GM19351 (cell line): ENCODE measurements at regions not wholly inside any gene's neighbourhood (a gene's known extent, or its start where the extent isn't known, plus 50 kb on each side); places are given as distances from the start of the nearest gene placed in this dataset.
"Not testable (repeated sequence)": the region's sequence is repeated elsewhere in the genome, so short reads cannot be mapped to it uniquely, and the experiment has no call there.

ENCODE experiments used
- ATAC-seq: cut with Tn5 transposase; IDR thresholded peaks from one replicate; pipeline ENCODE4 v1.9.1; 2021; ENCODE audit warnings: mild to moderate bottlenecking, moderate library complexity; ENCODE audit not compliant: unreplicated experiment

- ATAC-seq = no peak
These were observed 481.3 kb upstream of the ADGRL3 start for GRCh38 chr4:60718874-60719273.

GRCh38 chr4:60721685-60722084 is 478.4 kb upstream of the ADGRL3 start:
- no peak for ATAC-seq

- no peak for ATAC-seq
These were observed 476.3 kb upstream of the ADGRL3 start for GRCh38 chr4:60723796-60724195.

- ATAC-seq = no peak
These were observed 475.5 kb upstream of the ADGRL3 start for GRCh38 chr4:60724623-60725022.

- ATAC-seq = no peak
These were observed 473.3 kb upstream of the ADGRL3 start for GRCh38 chr4:60726779-60727178.

- ATAC-seq = no peak
These were observed 470.9 kb upstream of the ADGRL3 start for GRCh38 chr4:60729194-60729593.

- ATAC-seq = not testable (repeated sequence)
These were observed 470.4 kb upstream of the ADGRL3 start for GRCh38 chr4:60729764-60730163.

GRCh38 chr4:60737858-60738257 is 462.3 kb upstream of the ADGRL3 start:
- ATAC-seq = no peak

- ATAC-seq = no peak
These were observed 456.5 kb upstream of the ADGRL3 start for GRCh38 chr4:60743654-60744053.

GRCh38 chr4:60744767-60745166 is 455.4 kb upstream of the ADGRL3 start:
- ATAC-seq = no peak

GRCh38 chr4:60745800-60746571 is 454.1 kb upstream of the ADGRL3 start:
- ATAC-seq = no peak

GRCh38 chr4:60750962-60751361 is 449.2 kb upstream of the ADGRL3 start:
- no peak for ATAC-seq

GRCh38 chr4:60757986-60758680 is 442.0 kb upstream of the ADGRL3 start:
- no peak for ATAC-seq

- ATAC-seq = no peak
These were observed 440.4 kb upstream of the ADGRL3 start for GRCh38 chr4:60759518-60760245.

- ATAC-seq = no peak
These were observed 419.3 kb upstream of the ADGRL3 start for GRCh38 chr4:60780874-60781273.

- ATAC-seq = no peak
These were observed 409.5 kb upstream of the ADGRL3 start for GRCh38 chr4:60790608-60791007.

GRCh38 chr4:60794372-60794771 is 405.8 kb upstream of the ADGRL3 start:
- no peak for ATAC-seq

- ATAC-seq = no peak
These were observed 400.9 kb upstream of the ADGRL3 start for GRCh38 chr4:60799214-60799613.

GRCh38 chr4:60800701-60801100 is 399.4 kb upstream of the ADGRL3 start:
- ATAC-seq = no peak

- no peak for ATAC-seq
These were observed 394.4 kb upstream of the ADGRL3 start for GRCh38 chr4:60805500-60806313.
